Spleen (tissue), 11 donors: ENCODE measurements at regions not wholly inside any gene's neighbourhood (a gene's known extent, or its start where the extent isn't known, plus 50 kb on each side); places are given as distances from the start of the nearest gene placed in this dataset.
"Not testable (repeated sequence)": the region's sequence is repeated elsewhere in the genome, so short reads cannot be mapped to it uniquely, and the experiment has no call there.

ENCODE experiments used
- DNase-seq: peaks from one replicate; pipeline ENCODE4 v3.0.0-alpha.2; 2020
- H3K27ac ChIP-seq, 8 donors: fragments of 200-600 bp; sonication (generic) in 7 of 8; 1 replicate in 4 of 8; 2 replicates in 4 of 8; pipeline versions ENCODE4 v1.5.0 to v1.8.0; 2016 to 2021; ENCODE audit warnings: inconsistent platforms in 4 of 8, mild to moderate bottlenecking in 4 of 8, moderate library complexity in 1 of 8
- H3K27me3 ChIP-seq, 7 donors: fragments of 200-600 bp; sonication (generic) in 6 of 7; replicated peaks in 1 of 7; 1 replicate in 4 of 7; 2 replicates in 3 of 7; pipeline versions ENCODE4 v1.5.0 to v1.8.0; 2016 to 2021; ENCODE audit warnings: inconsistent platforms in 3 of 7, mild to moderate bottlenecking in 1 of 7
- H3K36me3 ChIP-seq, 6 donors: fragments of 200-600 bp; sonication (generic) in 5 of 6; 1 replicate in 4 of 6; 2 replicates in 2 of 6; pipeline versions ENCODE4 v1.5.0 to v1.8.0; 2016 to 2021; ENCODE audit warnings: inconsistent platforms in 2 of 6
- H3K4me1 ChIP-seq, 6 donors: fragments of 200-600 bp; sonication (generic) in 5 of 6; 1 replicate in 3 of 6; 2 replicates in 3 of 6; pipeline versions ENCODE4 v1.5.0 to v1.8.0; 2016 to 2021; ENCODE audit warnings: inconsistent platforms in 3 of 6
- H3K4me3 ChIP-seq, 8 donors: fragments of 200-600 bp; sonication (generic) in 7 of 8; 1 replicate in 4 of 8; 2 replicates in 4 of 8; pipeline versions ENCODE4 v1.5.0 to v1.8.0; 2016 to 2021; ENCODE audit warnings: inconsistent platforms in 4 of 8, mild to moderate bottlenecking in 4 of 8, moderate library complexity in 2 of 8
- H3K9me3 ChIP-seq, 8 donors: fragments of 200-600 bp; sonication (generic) in 7 of 8; 1 replicate in 4 of 8; 2 replicates in 4 of 8; pipeline versions ENCODE4 v1.5.0 to v1.8.0; 2016 to 2021; ENCODE audit warnings: inconsistent platforms in 4 of 8
- POLR2A ChIP-seq, 3 donors: fragments of 450-650 bp; IDR thresholded peaks; one replicate each; pipeline ENCODE4 v1.5.1; 2017; ENCODE audit warnings: antibody characterized with exemption in 3 of 3, mild to moderate bottlenecking in 1 of 3
- POLR2AphosphoS5 ChIP-seq, 3 donors: sonication (generic); formaldehyde crosslinking; IDR thresholded peaks; one replicate each; pipeline ENCODE4 v1.5.1; 2017; ENCODE audit warnings: antibody characterized with exemption in 3 of 3
- WGBS, 5 donors: extraction: QIAGEN DNeasy Blood & Tissue Kit in 3 of 5; methylation state at CpG; one replicate each; pipeline versions ENCODE4 v1.1.5 to v1.1.7; 2013 to 2018; 5-methylcytosine and 5-hydroxymethylcytosine counted together
- intact Hi-C: fragments of 100-400 bp; cut with DNase I; formaldehyde crosslinking; loops from one replicate; pipeline ENCODE4 v1.15.0; 2023; ENCODE audit warnings: low total_unique reads
- TF ChIP-seq, protein P1 (sequence below), 11 experiments: fragments of 200-600 bp in 7 of 11; fragments of 450-650 bp in 4 of 11; sonication (generic) in 4 of 11; IDR thresholded peaks in 8 of 11; conservative IDR thresholded peaks in 3 of 11; 1 replicate in 7 of 11; 2 replicates in 4 of 11; pipeline versions ENCODE4 v1.4.0 to v1.8.0; 2016 to 2021; ENCODE audit warnings: antibody characterized with exemption in 11 of 11, inconsistent platforms in 4 of 11, mild to moderate bottlenecking in 1 of 11
- donor health status: healthy with polysubstance abuse.
- donor health status: DM: no; HTN: no; CAD: no; lungs with moderate emphysema.
- donor health status: DM: no; HTN: no; CAD: no.
- donor health status: Bipolar disorder and iron deficiency.
- donor health status: healthy.
- donor health status: DM: no; HTN: no; CAD: no.
- donor health status: DM: yes; HTN: yes; CAD: no.

- Histone ChIP-seq H3K27me3 (no peaks in the 10 kb centered on the region), H3K9me3 (no peaks in the 10 kb centered on the region), H3K4me1 (no peaks in the 10 kb centered on the region), H3K27ac (no peak overlapping the region), H3K36me3 (no peaks in the 10 kb centered on the region), H3K4me3 (no peak overlapping the region)
- DNase-seq, result no peak
- intact Hi-C loops, result no loop called here
- TF ChIP-seq POLR2AphosphoS5 (IDR thresholded peaks at IDR 0.05), result no peak
- TF ChIP-seq, protein P1, sequence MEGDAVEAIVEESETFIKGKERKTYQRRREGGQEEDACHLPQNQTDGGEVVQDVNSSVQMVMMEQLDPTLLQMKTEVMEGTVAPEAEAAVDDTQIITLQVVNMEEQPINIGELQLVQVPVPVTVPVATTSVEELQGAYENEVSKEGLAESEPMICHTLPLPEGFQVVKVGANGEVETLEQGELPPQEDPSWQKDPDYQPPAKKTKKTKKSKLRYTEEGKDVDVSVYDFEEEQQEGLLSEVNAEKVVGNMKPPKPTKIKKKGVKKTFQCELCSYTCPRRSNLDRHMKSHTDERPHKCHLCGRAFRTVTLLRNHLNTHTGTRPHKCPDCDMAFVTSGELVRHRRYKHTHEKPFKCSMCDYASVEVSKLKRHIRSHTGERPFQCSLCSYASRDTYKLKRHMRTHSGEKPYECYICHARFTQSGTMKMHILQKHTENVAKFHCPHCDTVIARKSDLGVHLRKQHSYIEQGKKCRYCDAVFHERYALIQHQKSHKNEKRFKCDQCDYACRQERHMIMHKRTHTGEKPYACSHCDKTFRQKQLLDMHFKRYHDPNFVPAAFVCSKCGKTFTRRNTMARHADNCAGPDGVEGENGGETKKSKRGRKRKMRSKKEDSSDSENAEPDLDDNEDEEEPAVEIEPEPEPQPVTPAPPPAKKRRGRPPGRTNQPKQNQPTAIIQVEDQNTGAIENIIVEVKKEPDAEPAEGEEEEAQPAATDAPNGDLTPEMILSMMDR (IDR thresholded peaks at IDR 0.05 in 8 of 11, conservative IDR thresholded peaks at IDR 0.05 in 3 of 11), result no peak
- TF ChIP-seq POLR2A (IDR thresholded peaks at IDR 0.05), result no peak
Measured at GRCh38 chr9:75544815-75545214, 345.7 kb upstream of the PCSK5 start.

DNA sequence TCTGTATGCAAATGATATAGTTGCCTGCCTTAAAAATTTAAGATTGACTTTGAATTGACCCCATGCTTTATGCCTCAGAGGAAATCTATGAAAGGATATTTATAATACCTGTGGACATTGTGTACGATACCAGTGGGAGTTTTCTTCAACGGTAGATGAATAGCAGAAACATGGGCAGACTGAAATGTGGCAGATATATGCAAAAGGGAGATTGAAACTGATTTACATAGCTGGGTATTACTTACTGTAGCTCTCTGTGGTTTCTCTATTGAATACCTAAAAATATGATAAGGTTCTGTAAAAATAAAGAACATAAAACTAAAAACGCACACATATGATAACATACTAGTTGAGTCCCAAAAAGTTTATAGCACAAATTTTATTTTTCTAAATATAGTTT lies 345.2 kb upstream of the PCSK5 start:
- DNase-seq, result no peak
- H3K36me3 ChIP-seq, result no peaks in the 10 kb centered on the region
- H3K9me3 ChIP-seq, result no peaks in the 10 kb centered on the region
- H3K4me1 ChIP-seq, result no peaks in the 10 kb centered on the region
- intact Hi-C loops, result no loop called here
- no peak overlapping the region for H3K4me3 ChIP-seq
- TF ChIP-seq POLR2AphosphoS5 (IDR thresholded peaks at IDR 0.05), result no peak
- no peak for TF ChIP-seq POLR2A (IDR thresholded peaks at IDR 0.05)
- no peak overlapping the region for H3K27ac ChIP-seq
- H3K27me3 ChIP-seq, result no peaks in the 10 kb centered on the region
- WGBS, 5 donors, result 74 to 86% (median 81%) methylated on average over 3 of the region's 3 CpGs

- intact Hi-C loops, result no loop called here
- H3K9me3 ChIP-seq, result no peaks in the 10 kb centered on the region
- H3K4me1 ChIP-seq, result no peaks in the 10 kb centered on the region
- no peaks in the 10 kb centered on the region for H3K27me3 ChIP-seq
- DNase-seq, result no peak
- H3K4me3 ChIP-seq, result no peak overlapping the region
- 77 to 94% (median 81%) methylated on average over 2 of the region's 2 CpGs for WGBS, 5 donors
- TF ChIP-seq POLR2A (IDR thresholded peaks at IDR 0.05) (no peak), POLR2AphosphoS5 (IDR thresholded peaks at IDR 0.05) (no peak)
- TF ChIP-seq, protein P1 (IDR thresholded peaks at IDR 0.05 in 8 of 11, conservative IDR thresholded peaks at IDR 0.05 in 3 of 11), result no peak
- H3K36me3 ChIP-seq, result no peaks in the 10 kb centered on the region
- no peak overlapping the region for H3K27ac ChIP-seq
Measured at GRCh38 chr9:75548871-75549270, 341.6 kb upstream of the PCSK5 start.

GRCh38 chr9:75551861-75552260 lies 338.6 kb upstream of the PCSK5 start:
- WGBS, 5 donors, result 82 to 100% (median 87%) methylated on average over 1 of the region's 1 CpG
- Histone ChIP-seq H3K9me3 (no peaks in the 10 kb centered on the region), H3K36me3 (no peaks in the 10 kb centered on the region), H3K4me3 (no peak overlapping the region), H3K4me1 (no peaks in the 10 kb centered on the region), H3K27ac (no peak overlapping the region), H3K27me3 (no peaks in the 10 kb centered on the region)
- no peak for TF ChIP-seq POLR2A (IDR thresholded peaks at IDR 0.05)
- TF ChIP-seq, protein P1 (IDR thresholded peaks at IDR 0.05 in 8 of 11, conservative IDR thresholded peaks at IDR 0.05 in 3 of 11), result no peak
- TF ChIP-seq POLR2AphosphoS5 (IDR thresholded peaks at IDR 0.05), result no peak
- DNase-seq, result no peak
- intact Hi-C loops, result no loop called here

DNA sequence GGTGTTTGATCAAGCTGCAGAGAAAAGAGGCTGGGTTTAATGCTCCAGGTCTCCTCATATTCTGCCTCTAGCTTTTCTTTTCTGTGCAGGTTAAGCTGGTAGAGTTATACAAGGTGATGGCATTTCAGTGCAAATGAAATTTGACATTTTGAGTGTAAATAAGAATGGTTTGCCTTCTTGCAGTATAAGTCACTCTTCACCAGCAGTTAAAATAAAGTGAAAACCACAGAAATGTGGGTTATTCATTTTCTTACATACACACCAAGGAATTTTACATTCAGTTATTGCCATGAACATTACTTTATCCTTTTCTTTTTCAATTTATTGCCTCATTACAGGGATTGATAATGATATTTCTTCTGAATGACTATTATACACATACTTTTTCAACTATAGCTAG lies 337.5 kb upstream of the PCSK5 start:
- DNase-seq, result no peak
- Histone ChIP-seq H3K9me3 (no peaks in the 10 kb centered on the region), H3K27me3 (no peaks in the 10 kb centered on the region), H3K4me1 (no peaks in the 10 kb centered on the region), H3K36me3 (no peaks in the 10 kb centered on the region), H3K27ac (no peak overlapping the region), H3K4me3 (no peak overlapping the region)
- intact Hi-C loops, result no loop called here
- TF ChIP-seq POLR2AphosphoS5 (IDR thresholded peaks at IDR 0.05), result no peak
- TF ChIP-seq POLR2A (IDR thresholded peaks at IDR 0.05), result no peak
- TF ChIP-seq, protein P1 (IDR thresholded peaks at IDR 0.05 in 8 of 11, conservative IDR thresholded peaks at IDR 0.05 in 3 of 11), result no peak

- H3K4me3 ChIP-seq, H3K27me3 ChIP-seq, intact Hi-C loops, H3K4me1 ChIP-seq, DNase-seq, H3K27ac ChIP-seq, H3K36me3 ChIP-seq: not testable (repeated sequence)
- 58 to 84% (median 75%) methylated on average over 2 of the region's 2 CpGs for WGBS, 5 donors
- H3K9me3 ChIP-seq, result peaks cover 0 to 10% (median 0%) of the 10 kb centered on the region in 8 donors
Measured at GRCh38 chr9:75566813-75567212, 323.7 kb upstream of the PCSK5 start.
